HEK293 (cell line): ENCODE measurements at regions not wholly inside any gene's neighbourhood (a gene's known extent, or its start where the extent isn't known, plus 50 kb on each side); places are given as distances from the start of the nearest gene placed in this dataset.

ENCODE experiments used
- CTCF ChIA-PET: fragments of 350-600 bp; formaldehyde crosslinking; extraction: SDS; loops from one replicate; lab custom pipeline; 2021; ENCODE audit warnings: antibody characterized with exemption; lab: Yijun Ruan, JAX
- POLR2A ChIA-PET: fragments of 300-600 bp; formaldehyde crosslinking; extraction: SDS; loops from one replicate; lab custom pipeline; 2020; ENCODE audit warnings: antibody characterized with exemption, inconsistent platforms; lab: Yijun Ruan, JAX
- H3K27ac ChIP-seq: fragments of 200-500 bp; sonication (Bioruptor generic); 2 replicates; pipeline ENCODE4 v1.5.1; 2014; ENCODE audit warnings: low read depth, low read length, control low read depth, inconsistent platforms; ENCODE audit errors: extremely low read depth
- H3K36me3 ChIP-seq, 2 experiments: fragments of 200-500 bp in 1 of 2; sonication (Bioruptor generic) in 1 of 2; 1 replicate in 1 of 2; 2 replicates in 1 of 2; pipeline ENCODE4 v1.5.1; 2014 to 2017; ENCODE audit warnings: inconsistent platforms in 2 of 2, low read length in 2 of 2; ENCODE audit not compliant: control insufficient read depth in 2 of 2, insufficient read depth in 1 of 2
- H3K4me1 ChIP-seq: fragments of 200-500 bp; sonication (Bioruptor generic); 2 replicates; pipeline ENCODE4 v1.5.1; 2014; ENCODE audit warnings: mild to moderate bottlenecking, low read length, inconsistent platforms; ENCODE audit not compliant: control insufficient read depth, insufficient read depth
- H3K4me3 ChIP-seq: 2 replicates; pipeline ENCODE4 v1.5.1; 2011; ENCODE audit warnings: low read depth, mild to moderate bottlenecking, control low read depth, low read length, moderate library complexity
- H3K9me3 ChIP-seq: fragments of 200-500 bp; sonication (Bioruptor generic); 2 replicates; pipeline ENCODE4 v1.5.1; 2014; ENCODE audit warnings: low read depth, low read length, inconsistent platforms; ENCODE audit not compliant: control insufficient read depth, insufficient read depth
- GLIS1 ChIP-seq: fragments of 450-650 bp; formaldehyde crosslinking; IDR thresholded peaks from 2 replicates; pipeline ENCODE4 v1.5.1; 2016; ENCODE audit warnings: missing biosample characterization, missing genetic modification characterization
- OVOL3 ChIP-seq: fragments of 450-650 bp; formaldehyde crosslinking; IDR thresholded peaks from 2 replicates; pipeline ENCODE4 v1.5.1; 2016; ENCODE audit warnings: missing biosample characterization, missing genetic modification characterization
- SP7 ChIP-seq: fragments of 450-650 bp; formaldehyde crosslinking; IDR thresholded peaks from 2 replicates; pipeline ENCODE4 v1.5.1; 2016; ENCODE audit warnings: missing biosample characterization, missing genetic modification characterization
- TCF7L2 ChIP-seq: IDR thresholded peaks from 2 replicates; pipeline ENCODE4 v1.6.1; 2011; ENCODE audit warnings: low read depth, mild to moderate bottlenecking, inconsistent platforms, low read length, moderate library complexity, borderline replicate concordance
- ZBTB1 ChIP-seq: fragments of 450-650 bp; formaldehyde crosslinking; IDR thresholded peaks from 2 replicates; pipeline ENCODE4 v1.5.1; 2016; ENCODE audit warnings: missing biosample characterization, missing genetic modification characterization
- ZBTB44 ChIP-seq: fragments of 450-650 bp; IDR thresholded peaks from 2 replicates; pipeline ENCODE4 v1.5.1; 2018; ENCODE audit warnings: missing biosample characterization, mild to moderate bottlenecking, missing genetic modification characterization
- ZBTB49 ChIP-seq: fragments of 450-650 bp; formaldehyde crosslinking; IDR thresholded peaks from 2 replicates; pipeline ENCODE4 v1.5.1; 2016; ENCODE audit warnings: missing biosample characterization, missing genetic modification characterization, low read depth
- ZFP3 ChIP-seq: fragments of 450-650 bp; formaldehyde crosslinking; IDR thresholded peaks from 2 replicates; pipeline ENCODE4 v1.5.1; 2016; ENCODE audit warnings: low read depth, missing biosample characterization, missing genetic modification characterization
- ZNF174 ChIP-seq: fragments of 450-650 bp; formaldehyde crosslinking; IDR thresholded peaks from 2 replicates; pipeline ENCODE4 v1.5.0; 2017; ENCODE audit warnings: missing biosample characterization, mild to moderate bottlenecking, missing genetic modification characterization
- ZNF19 ChIP-seq: fragments of 450-650 bp; formaldehyde crosslinking; IDR thresholded peaks from 2 replicates; pipeline ENCODE4; 2016; ENCODE audit warnings: missing biosample characterization, missing genetic modification characterization, low read depth
- ZNF202 ChIP-seq: fragments of 450-650 bp; formaldehyde crosslinking; IDR thresholded peaks from 2 replicates; pipeline ENCODE4 v1.5.1; 2016; ENCODE audit warnings: missing biosample characterization, missing genetic modification characterization, borderline replicate concordance
- ZNF23 ChIP-seq: fragments of 450-650 bp; formaldehyde crosslinking; IDR thresholded peaks from 2 replicates; pipeline ENCODE4 v1.5.1; 2016; ENCODE audit warnings: missing biosample characterization, missing genetic modification characterization, borderline replicate concordance
- ZNF24 ChIP-seq: fragments of 450-650 bp; formaldehyde crosslinking; IDR thresholded peaks from 2 replicates; pipeline ENCODE4 v1.5.1; 2016; ENCODE audit warnings: missing biosample characterization, missing genetic modification characterization
- ZNF350 ChIP-seq: fragments of 450-650 bp; formaldehyde crosslinking; IDR thresholded peaks from 2 replicates; pipeline ENCODE4 v1.5.0; 2017; ENCODE audit warnings: missing biosample characterization, mild to moderate bottlenecking, missing genetic modification characterization
- ZNF544 ChIP-seq: fragments of 450-650 bp; formaldehyde crosslinking; IDR thresholded peaks from 2 replicates; pipeline ENCODE4 v1.5.0; 2017; ENCODE audit warnings: missing biosample characterization, missing genetic modification characterization
- ZNF560 ChIP-seq: fragments of 450-650 bp; formaldehyde crosslinking; IDR thresholded peaks from 2 replicates; pipeline ENCODE4 v1.5.1; 2017; ENCODE audit warnings: missing biosample characterization, missing genetic modification characterization, borderline replicate concordance
- ZNF571 ChIP-seq: fragments of 450-650 bp; formaldehyde crosslinking; IDR thresholded peaks from 2 replicates; pipeline ENCODE4 v1.5.0; 2017; ENCODE audit warnings: missing biosample characterization, missing genetic modification characterization
- ZNF585B ChIP-seq: fragments of 450-650 bp; formaldehyde crosslinking; IDR thresholded peaks from 2 replicates; pipeline ENCODE4 v1.5.1; 2016; ENCODE audit warnings: missing biosample characterization, missing genetic modification characterization
- ZNF596 ChIP-seq: fragments of 450-650 bp; IDR thresholded peaks from 2 replicates; pipeline ENCODE4 v1.5.0; 2018; ENCODE audit warnings: missing biosample characterization, mild to moderate bottlenecking, missing genetic modification characterization, moderate library complexity
- ZNF658 ChIP-seq: fragments of 450-650 bp; formaldehyde crosslinking; IDR thresholded peaks from 2 replicates; pipeline ENCODE4; 2016; ENCODE audit warnings: missing biosample characterization, missing genetic modification characterization
- TF ChIP-seq, protein P1 (sequence below): fragments of 450-650 bp; formaldehyde crosslinking; IDR thresholded peaks from 2 replicates; pipeline ENCODE4 v1.5.1; 2017; ENCODE audit warnings: missing biosample characterization, missing genetic modification characterization
- TF ChIP-seq, protein P2 (sequence below): fragments of 450-650 bp; formaldehyde crosslinking; IDR thresholded peaks from 2 replicates; pipeline ENCODE4 v1.5.1; 2016; ENCODE audit warnings: missing biosample characterization, missing genetic modification characterization
- TF ChIP-seq, protein P3 (sequence below): fragments of 450-650 bp; formaldehyde crosslinking; IDR thresholded peaks from 2 replicates; pipeline ENCODE4 v1.5.1; 2016; ENCODE audit warnings: missing biosample characterization, missing genetic modification characterization
- TF ChIP-seq, protein P4 (sequence below): fragments of 450-650 bp; formaldehyde crosslinking; IDR thresholded peaks from 2 replicates; pipeline ENCODE4 v1.5.1; 2016; ENCODE audit warnings: missing biosample characterization, missing genetic modification characterization
- TF ChIP-seq, protein P5 (sequence below): fragments of 450-650 bp; formaldehyde crosslinking; IDR thresholded peaks from 2 replicates; pipeline ENCODE4; 2016; ENCODE audit warnings: missing biosample characterization, missing genetic modification characterization

GRCh38 chr2:10964052-10964790 is 52.5 kb downstream of the KCNF1 start:
- Histone ChIP-seq H3K36me3 (no peaks in the 10 kb centered on the region), H3K4me1 (no peaks in the 10 kb centered on the region), H3K9me3 (no peaks in the 10 kb centered on the region), H3K4me3 (no peak overlapping the region), H3K27ac (no peak overlapping the region)
- POLR2A ChIA-PET, result no interaction called here
- CTCF ChIA-PET, result interaction anchor here (0.6 to 0.7 kb wide), 3 partner anchors 8 to 546 kb away, joined by 3 to 6 read pairs (median 3); no protein-coding TSS in a partner anchor
- TF ChIP-seq, protein P1, sequence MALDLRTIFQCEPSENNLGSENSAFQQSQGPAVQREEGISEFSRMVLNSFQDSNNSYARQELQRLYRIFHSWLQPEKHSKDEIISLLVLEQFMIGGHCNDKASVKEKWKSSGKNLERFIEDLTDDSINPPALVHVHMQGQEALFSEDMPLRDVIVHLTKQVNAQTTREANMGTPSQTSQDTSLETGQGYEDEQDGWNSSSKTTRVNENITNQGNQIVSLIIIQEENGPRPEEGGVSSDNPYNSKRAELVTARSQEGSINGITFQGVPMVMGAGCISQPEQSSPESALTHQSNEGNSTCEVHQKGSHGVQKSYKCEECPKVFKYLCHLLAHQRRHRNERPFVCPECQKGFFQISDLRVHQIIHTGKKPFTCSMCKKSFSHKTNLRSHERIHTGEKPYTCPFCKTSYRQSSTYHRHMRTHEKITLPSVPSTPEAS (tag by site-specific recombination), result no peak
- TF ChIP-seq ZNF585B, result no peak
- TF ChIP-seq ZNF658 (tag by site-specific recombination), result no peak
- no peak for TF ChIP-seq GLIS1 (tag by site-specific recombination)
- TF ChIP-seq ZNF19 (tag by site-specific recombination), result no peak
- no peak for TF ChIP-seq ZNF174 (tag by site-specific recombination)
- no peak for TF ChIP-seq ZNF350 (tag by site-specific recombination)
- TF ChIP-seq ZNF560, result no peak
- TF ChIP-seq, protein P2, sequence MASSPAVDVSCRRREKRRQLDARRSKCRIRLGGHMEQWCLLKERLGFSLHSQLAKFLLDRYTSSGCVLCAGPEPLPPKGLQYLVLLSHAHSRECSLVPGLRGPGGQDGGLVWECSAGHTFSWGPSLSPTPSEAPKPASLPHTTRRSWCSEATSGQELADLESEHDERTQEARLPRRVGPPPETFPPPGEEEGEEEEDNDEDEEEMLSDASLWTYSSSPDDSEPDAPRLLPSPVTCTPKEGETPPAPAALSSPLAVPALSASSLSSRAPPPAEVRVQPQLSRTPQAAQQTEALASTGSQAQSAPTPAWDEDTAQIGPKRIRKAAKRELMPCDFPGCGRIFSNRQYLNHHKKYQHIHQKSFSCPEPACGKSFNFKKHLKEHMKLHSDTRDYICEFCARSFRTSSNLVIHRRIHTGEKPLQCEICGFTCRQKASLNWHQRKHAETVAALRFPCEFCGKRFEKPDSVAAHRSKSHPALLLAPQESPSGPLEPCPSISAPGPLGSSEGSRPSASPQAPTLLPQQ (tag by site-specific recombination), result no peak
- TF ChIP-seq ZNF202 (tag by site-specific recombination), result no peak
- TF ChIP-seq OVOL3 (tag by site-specific recombination), result no peak
- TF ChIP-seq ZNF544 (tag by site-specific recombination), result no peak
- no peak for TF ChIP-seq ZNF24 (tag by site-specific recombination)
- TF ChIP-seq ZBTB1 (tag by site-specific recombination), result no peak
- TF ChIP-seq ZNF571 (tag by site-specific recombination), result no peak
- TF ChIP-seq ZNF596, result no peak
- TF ChIP-seq TCF7L2, result no peak
- TF ChIP-seq, protein P3, sequence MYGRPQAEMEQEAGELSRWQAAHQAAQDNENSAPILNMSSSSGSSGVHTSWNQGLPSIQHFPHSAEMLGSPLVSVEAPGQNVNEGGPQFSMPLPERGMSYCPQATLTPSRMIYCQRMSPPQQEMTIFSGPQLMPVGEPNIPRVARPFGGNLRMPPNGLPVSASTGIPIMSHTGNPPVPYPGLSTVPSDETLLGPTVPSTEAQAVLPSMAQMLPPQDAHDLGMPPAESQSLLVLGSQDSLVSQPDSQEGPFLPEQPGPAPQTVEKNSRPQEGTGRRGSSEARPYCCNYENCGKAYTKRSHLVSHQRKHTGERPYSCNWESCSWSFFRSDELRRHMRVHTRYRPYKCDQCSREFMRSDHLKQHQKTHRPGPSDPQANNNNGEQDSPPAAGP (tag by site-specific recombination), result no peak
- TF ChIP-seq, protein P4, sequence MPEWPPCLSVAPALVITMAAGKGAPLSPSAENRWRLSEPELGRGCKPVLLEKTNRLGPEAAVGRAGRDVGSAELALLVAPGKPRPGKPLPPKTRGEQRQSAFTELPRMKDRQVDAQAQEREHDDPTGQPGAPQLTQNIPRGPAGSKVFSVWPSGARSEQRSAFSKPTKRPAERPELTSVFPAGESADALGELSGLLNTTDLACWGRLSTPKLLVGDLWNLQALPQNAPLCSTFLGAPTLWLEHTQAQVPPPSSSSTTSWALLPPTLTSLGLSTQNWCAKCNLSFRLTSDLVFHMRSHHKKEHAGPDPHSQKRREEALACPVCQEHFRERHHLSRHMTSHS (tag by site-specific recombination), result no peak
- TF ChIP-seq ZFP3, result no peak

- CTCF ChIA-PET, result interaction anchor here (0.7 kb wide), 1 partner anchor 36 kb away, joined by 3 read pairs; no protein-coding TSS in a partner anchor
- Histone ChIP-seq H3K36me3 (no peaks in the 10 kb centered on the region), H3K4me3 (no peak overlapping the region), H3K27ac (no peak overlapping the region), H3K4me1 (no peaks in the 10 kb centered on the region), H3K9me3 (no peaks in the 10 kb centered on the region)
- POLR2A ChIA-PET, result no interaction called here
- TF ChIP-seq SP7 (tag by site-specific recombination), result no peak
- no peak for TF ChIP-seq ZBTB44 (tag by site-specific recombination)
- TF ChIP-seq ZNF23 (tag by site-specific recombination), result no peak
- TF ChIP-seq ZBTB49 (tag by site-specific recombination), result no peak
- TF ChIP-seq, protein P5, sequence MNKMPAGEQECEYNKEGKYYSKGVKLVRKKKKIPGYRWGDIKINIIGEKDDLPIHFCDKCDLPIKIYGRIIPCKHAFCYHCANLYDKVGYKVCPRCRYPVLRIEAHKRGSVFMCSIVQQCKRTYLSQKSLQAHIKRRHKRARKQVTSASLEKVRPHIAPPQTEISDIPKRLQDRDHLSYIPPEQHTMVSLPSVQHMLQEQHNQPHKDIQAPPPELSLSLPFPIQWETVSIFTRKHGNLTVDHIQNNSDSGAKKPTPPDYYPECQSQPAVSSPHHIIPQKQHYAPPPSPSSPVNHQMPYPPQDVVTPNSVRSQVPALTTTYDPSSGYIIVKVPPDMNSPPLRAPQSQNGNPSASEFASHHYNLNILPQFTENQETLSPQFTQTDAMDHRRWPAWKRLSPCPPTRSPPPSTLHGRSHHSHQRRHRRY (tag by site-specific recombination), result no peak
Measured at GRCh38 chr2:10965241-10965843, 53.6 kb downstream of the KCNF1 start.
